ENCODE measurements at regions not wholly inside any gene's neighbourhood (a gene's known extent, or its start where the extent isn't known, plus 50 kb on each side); places are given as distances from the start of the nearest gene placed in this dataset.

- TF ChIP-seq POLR2AphosphoS5 (IDR thresholded peaks at IDR 0.05) (no peak), CTCF (IDR thresholded peaks at IDR 0.05) (no peak), POLR2A (IDR thresholded peaks at IDR 0.05) (no peak), EP300 (IDR thresholded peaks at IDR 0.05; ENCODE audit: low read depth) (no peak)
Measured at GRCh38 chr17:77856551-77857305, 101.8 kb upstream of the TNRC6C start.

Data from transverse colon (tissue), 4 donors.